ENCODE measurements at regions not wholly inside any gene's neighbourhood (a gene's known extent, or its start where the extent isn't known, plus 50 kb on each side); places are given as distances from the start of the nearest gene placed in this dataset.

GRCh38 chr7:68446183-68446582, 1152.1 kb upstream of the AUTS2 start:
- no peak overlapping the region for H3K27ac ChIP-seq (ENCODE audit: insufficient read depth in 1 of 2, low read depth in 1 of 2, low read length in 2 of 2, poor library complexity in 1 of 2, severe bottlenecking in 2 of 2)
- no peak overlapping the region for H3K4me3 ChIP-seq (ENCODE audit: control insufficient read depth in 1 of 7, extremely low read depth in 1 of 7, insufficient read depth in 4 of 7, low read depth in 2 of 7, low read length in 6 of 7)
- no peaks in the 10 kb centered on the region for H3K27me3 ChIP-seq (replicated peaks in 2 of 5; ENCODE audit: control insufficient read depth in 4 of 5, insufficient read depth in 5 of 5, low read length in 4 of 5)
- H3K9me3 ChIP-seq (ENCODE audit: control extremely low read depth in 1 of 5, control insufficient read depth in 4 of 5, insufficient read depth in 2 of 5, low read depth in 1 of 5, low read length in 4 of 5), result peaks cover 0 to 1% (median 0%) of the 10 kb centered on the region in 5 experiments
- H3K36me3 ChIP-seq (ENCODE audit: control insufficient read depth in 4 of 4, insufficient read depth in 4 of 4, low read length in 3 of 4), result no peaks in the 10 kb centered on the region
- H3K4me1 ChIP-seq (ENCODE audit: control extremely low read depth in 1 of 4, control insufficient read depth in 4 of 4, insufficient read depth in 4 of 4, low read length in 3 of 4), result no peaks in the 10 kb centered on the region
- ChIA-PET POLR2A (no interaction called here), CTCF (no interaction called here)
- 44% methylated on average over 7 of the region's 10 CpGs for WGBS (ENCODE audit: insufficient coverage)
- DNase-seq, result no peak

GRCh38 chr7:68449099-68449498, 1149.2 kb upstream of the AUTS2 start:
- WGBS (ENCODE audit: insufficient coverage), result 98% methylated on average over 2 of the region's 2 CpGs

GRCh38 chr7:68449816-68450215, 1148.5 kb upstream of the AUTS2 start:
- no peak overlapping the region for H3K4me3 ChIP-seq (ENCODE audit: control insufficient read depth in 1 of 7, extremely low read depth in 1 of 7, insufficient read depth in 4 of 7, low read depth in 2 of 7, low read length in 6 of 7)
- H3K27me3 ChIP-seq (replicated peaks in 2 of 5; ENCODE audit: control insufficient read depth in 4 of 5, insufficient read depth in 5 of 5, low read length in 4 of 5), result no peaks in the 10 kb centered on the region
- peaks cover 0 to 4% (median 0%) of the 10 kb centered on the region in 5 experiments for H3K9me3 ChIP-seq (ENCODE audit: control extremely low read depth in 1 of 5, control insufficient read depth in 4 of 5, insufficient read depth in 2 of 5, low read depth in 1 of 5, low read length in 4 of 5)
- no peak for DNase-seq
- H3K27ac ChIP-seq (ENCODE audit: insufficient read depth in 1 of 2, low read depth in 1 of 2, low read length in 2 of 2, poor library complexity in 1 of 2, severe bottlenecking in 2 of 2), result no peak overlapping the region
- WGBS (ENCODE audit: insufficient coverage), result 94% methylated on average over 2 of the region's 5 CpGs
- ChIA-PET POLR2A (no interaction called here), CTCF (no interaction called here)
- H3K36me3 ChIP-seq (ENCODE audit: control insufficient read depth in 4 of 4, insufficient read depth in 4 of 4, low read length in 3 of 4), result no peaks in the 10 kb centered on the region
- no peaks in the 10 kb centered on the region for H3K4me1 ChIP-seq (ENCODE audit: control extremely low read depth in 1 of 4, control insufficient read depth in 4 of 4, insufficient read depth in 4 of 4, low read length in 3 of 4)

More at GRCh38 chr7:68449099-68449498, 1149.2 kb upstream of the AUTS2 start:
- POLR2A ChIA-PET, result no interaction called here
- Histone ChIP-seq H3K36me3 (ENCODE audit: control insufficient read depth in 4 of 4, insufficient read depth in 4 of 4, low read length in 3 of 4) (no peaks in the 10 kb centered on the region), H3K27me3 (replicated peaks in 2 of 5; ENCODE audit: control insufficient read depth in 4 of 5, insufficient read depth in 5 of 5, low read length in 4 of 5) (no peaks in the 10 kb centered on the region), H3K4me1 (ENCODE audit: control extremely low read depth in 1 of 4, control insufficient read depth in 4 of 4, insufficient read depth in 4 of 4, low read length in 3 of 4) (no peaks in the 10 kb centered on the region), H3K27ac (ENCODE audit: insufficient read depth in 1 of 2, low read depth in 1 of 2, low read length in 2 of 2, poor library complexity in 1 of 2, severe bottlenecking in 2 of 2) (no peak overlapping the region), H3K9me3 (ENCODE audit: control extremely low read depth in 1 of 5, control insufficient read depth in 4 of 5, insufficient read depth in 2 of 5, low read depth in 1 of 5, low read length in 4 of 5) (peaks cover 0 to 4% (median 0%) of the 10 kb centered on the region in 5 experiments), H3K4me3 (ENCODE audit: control insufficient read depth in 1 of 7, extremely low read depth in 1 of 7, insufficient read depth in 4 of 7, low read depth in 2 of 7, low read length in 6 of 7) (no peak overlapping the region)
- CTCF ChIA-PET, result no interaction called here
- DNase-seq, result no peak

DNA sequence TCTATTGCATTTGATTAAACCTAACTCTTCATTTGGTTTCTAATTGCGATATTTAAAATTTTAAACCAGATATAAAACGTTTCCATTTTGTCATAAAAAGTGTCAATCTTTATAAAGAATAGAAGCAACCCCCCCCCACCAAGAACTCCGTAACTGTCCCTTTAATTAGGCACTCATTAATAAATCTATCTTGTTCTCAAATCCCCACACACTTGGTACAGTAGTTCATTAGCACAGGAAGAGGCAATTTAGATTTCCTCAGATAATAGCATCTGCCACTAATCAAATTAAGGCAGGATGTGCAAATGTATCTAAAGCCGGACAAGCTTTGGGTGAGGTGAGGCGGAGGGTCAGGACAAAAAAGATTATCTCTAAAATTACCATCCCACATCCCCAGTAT, 1143.3 kb upstream of the AUTS2 start:
- whole genome bisulfite sequencing (ENCODE audit: insufficient coverage), result 77% methylated on average over 5 of the region's 5 CpGs
- ChIA-PET CTCF (no interaction called here), POLR2A (no interaction called here)
- H3K4me3 ChIP-seq (ENCODE audit: control insufficient read depth in 1 of 7, extremely low read depth in 1 of 7, insufficient read depth in 4 of 7, low read depth in 2 of 7, low read length in 6 of 7), result no peak overlapping the region
- H3K9me3 ChIP-seq (ENCODE audit: control extremely low read depth in 1 of 5, control insufficient read depth in 4 of 5, insufficient read depth in 2 of 5, low read depth in 1 of 5, low read length in 4 of 5), result peaks cover 0 to 11% (median 4%) of the 10 kb centered on the region in 5 experiments
- no peaks in the 10 kb centered on the region for H3K27me3 ChIP-seq (replicated peaks in 2 of 5; ENCODE audit: control insufficient read depth in 4 of 5, insufficient read depth in 5 of 5, low read length in 4 of 5)
- DNase-seq, result no peak
- no peaks in the 10 kb centered on the region for H3K4me1 ChIP-seq (ENCODE audit: control extremely low read depth in 1 of 4, control insufficient read depth in 4 of 4, insufficient read depth in 4 of 4, low read length in 3 of 4)
- H3K27ac ChIP-seq (ENCODE audit: insufficient read depth in 1 of 2, low read depth in 1 of 2, low read length in 2 of 2, poor library complexity in 1 of 2, severe bottlenecking in 2 of 2), result no peak overlapping the region
- no peaks in the 10 kb centered on the region for H3K36me3 ChIP-seq (ENCODE audit: control insufficient read depth in 4 of 4, insufficient read depth in 4 of 4, low read length in 3 of 4)

GRCh38 chr7:68456469-68456868, 1141.8 kb upstream of the AUTS2 start:
- Histone ChIP-seq H3K4me1 (ENCODE audit: control extremely low read depth in 1 of 4, control insufficient read depth in 4 of 4, insufficient read depth in 4 of 4, low read length in 3 of 4) (no peaks in the 10 kb centered on the region), H3K27ac (ENCODE audit: insufficient read depth in 1 of 2, low read depth in 1 of 2, low read length in 2 of 2, poor library complexity in 1 of 2, severe bottlenecking in 2 of 2) (no peak overlapping the region), H3K4me3 (ENCODE audit: control insufficient read depth in 1 of 7, extremely low read depth in 1 of 7, insufficient read depth in 4 of 7, low read depth in 2 of 7, low read length in 6 of 7) (no peak overlapping the region), H3K36me3 (ENCODE audit: control insufficient read depth in 4 of 4, insufficient read depth in 4 of 4, low read length in 3 of 4) (no peaks in the 10 kb centered on the region), H3K9me3 (ENCODE audit: control extremely low read depth in 1 of 5, control insufficient read depth in 4 of 5, insufficient read depth in 2 of 5, low read depth in 1 of 5, low read length in 4 of 5) (peaks cover 0 to 11% (median 3%) of the 10 kb centered on the region in 5 experiments), H3K27me3 (replicated peaks in 2 of 5; ENCODE audit: control insufficient read depth in 4 of 5, insufficient read depth in 5 of 5, low read length in 4 of 5) (no peaks in the 10 kb centered on the region)
- DNase-seq, result no peak
- ChIA-PET CTCF (no interaction called here), POLR2A (no interaction called here)

GRCh38 chr7:68457481-68457880, 1140.8 kb upstream of the AUTS2 start:
- peaks cover 0 to 11% (median 3%) of the 10 kb centered on the region in 5 experiments for H3K9me3 ChIP-seq (ENCODE audit: control extremely low read depth in 1 of 5, control insufficient read depth in 4 of 5, insufficient read depth in 2 of 5, low read depth in 1 of 5, low read length in 4 of 5)
- POLR2A ChIA-PET, result no interaction called here
- no peaks in the 10 kb centered on the region for H3K4me1 ChIP-seq (ENCODE audit: control extremely low read depth in 1 of 4, control insufficient read depth in 4 of 4, insufficient read depth in 4 of 4, low read length in 3 of 4)
- DNase-seq, result no peak
- WGBS (ENCODE audit: insufficient coverage), result 93% methylated on average over 5 of the region's 5 CpGs
- no peaks in the 10 kb centered on the region for H3K36me3 ChIP-seq (ENCODE audit: control insufficient read depth in 4 of 4, insufficient read depth in 4 of 4, low read length in 3 of 4)
- H3K27me3 ChIP-seq (replicated peaks in 2 of 5; ENCODE audit: control insufficient read depth in 4 of 5, insufficient read depth in 5 of 5, low read length in 4 of 5), result no peaks in the 10 kb centered on the region
- no peak overlapping the region for H3K27ac ChIP-seq (ENCODE audit: insufficient read depth in 1 of 2, low read depth in 1 of 2, low read length in 2 of 2, poor library complexity in 1 of 2, severe bottlenecking in 2 of 2)
- CTCF ChIA-PET, result no interaction called here
- H3K4me3 ChIP-seq (ENCODE audit: control insufficient read depth in 1 of 7, extremely low read depth in 1 of 7, insufficient read depth in 4 of 7, low read depth in 2 of 7, low read length in 6 of 7), result no peak overlapping the region

GRCh38 chr7:68458010-68458908, 1140.0 kb upstream of the AUTS2 start:
- Histone ChIP-seq H3K9me3 (ENCODE audit: control extremely low read depth in 1 of 5, control insufficient read depth in 4 of 5, insufficient read depth in 2 of 5, low read depth in 1 of 5, low read length in 4 of 5) (peaks cover 0 to 11% (median 3%) of the 10 kb centered on the region in 5 experiments), H3K27me3 (replicated peaks in 2 of 5; ENCODE audit: control insufficient read depth in 4 of 5, insufficient read depth in 5 of 5, low read length in 4 of 5) (no peaks in the 10 kb centered on the region), H3K4me1 (ENCODE audit: control extremely low read depth in 1 of 4, control insufficient read depth in 4 of 4, insufficient read depth in 4 of 4, low read length in 3 of 4) (no peaks in the 10 kb centered on the region), H3K36me3 (ENCODE audit: control insufficient read depth in 4 of 4, insufficient read depth in 4 of 4, low read length in 3 of 4) (no peaks in the 10 kb centered on the region), H3K27ac (ENCODE audit: insufficient read depth in 1 of 2, low read depth in 1 of 2, low read length in 2 of 2, poor library complexity in 1 of 2, severe bottlenecking in 2 of 2) (no peak overlapping the region), H3K4me3 (ENCODE audit: control insufficient read depth in 1 of 7, extremely low read depth in 1 of 7, insufficient read depth in 4 of 7, low read depth in 2 of 7, low read length in 6 of 7) (no peak overlapping the region)
- WGBS (ENCODE audit: insufficient coverage), result 59% methylated on average over 2 of the region's 5 CpGs
- DNase-seq, result no peak
- ChIA-PET CTCF (no interaction called here), POLR2A (no interaction called here)
